ENCODE measurements at regions not wholly inside any gene's neighbourhood (a gene's known extent, or its start where the extent isn't known, plus 50 kb on each side); places are given as distances from the start of the nearest gene placed in this dataset.

DNA sequence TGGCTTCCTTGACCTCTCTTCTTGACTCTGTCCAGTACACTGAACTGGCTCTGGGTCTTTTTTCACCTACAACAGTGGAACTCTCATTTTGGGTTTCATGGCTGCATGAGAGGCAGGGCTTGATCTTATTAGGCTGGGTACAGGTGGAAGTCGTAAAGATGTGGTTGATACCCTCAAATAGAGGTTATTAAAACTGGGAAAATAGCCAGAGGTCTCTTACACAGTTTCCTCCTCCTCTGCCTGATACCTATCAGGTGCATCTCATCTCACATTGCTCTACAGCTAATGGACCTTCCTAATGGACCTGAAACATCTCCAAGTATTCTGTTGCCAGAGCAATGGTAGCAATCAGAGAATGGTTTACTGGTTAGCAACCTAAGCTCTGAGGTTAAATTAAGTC is 231.8 kb downstream of the ETAA1 start:
- Mint-ChIP-seq H3K9me3 (peaks cover 2% of the 10 kb centered on the region), H3K27ac (no peak overlapping the region), H3K4me1 (no peaks in the 10 kb centered on the region), H3K36me3 (no peaks in the 10 kb centered on the region), H3K4me3 (no peak overlapping the region), H3K27me3 (peaks cover 8% of the 10 kb centered on the region)
- ATAC-seq (ENCODE audit: low read depth) = no peak
- no peak for DNase-seq (ENCODE audit: low spot score in 2 of 2)

DNA sequence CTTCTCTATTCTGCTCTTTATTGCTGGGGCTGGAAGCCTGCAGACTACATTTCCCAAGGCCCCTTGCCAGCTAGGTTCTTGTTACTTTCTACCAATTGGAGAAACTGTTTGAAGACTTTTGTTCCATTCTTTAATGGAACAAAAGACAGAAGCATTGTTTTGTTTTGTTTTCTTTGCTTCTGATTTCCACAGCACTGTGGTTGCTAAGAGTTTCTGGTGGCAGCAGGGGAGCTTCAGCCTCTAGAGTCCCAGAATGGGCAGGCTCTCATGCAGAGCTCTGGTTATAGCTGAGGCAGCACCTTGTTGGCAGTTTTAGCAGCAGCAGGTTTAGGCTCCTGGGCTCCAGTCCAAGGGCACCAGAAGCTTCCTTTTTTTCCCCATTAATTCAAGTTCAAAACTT is 234.3 kb downstream of the ETAA1 start:
- Mint-ChIP-seq H3K4me3 (no peak overlapping the region), H3K36me3 (no peaks in the 10 kb centered on the region), H3K27ac (no peak overlapping the region), H3K27me3 (peaks cover 5% of the 10 kb centered on the region), H3K4me1 (no peaks in the 10 kb centered on the region), H3K9me3 (peaks cover 3% of the 10 kb centered on the region)
- no peak for ATAC-seq (ENCODE audit: low read depth)
- DNase-seq (ENCODE audit: low spot score in 2 of 2) = no peak

DNA sequence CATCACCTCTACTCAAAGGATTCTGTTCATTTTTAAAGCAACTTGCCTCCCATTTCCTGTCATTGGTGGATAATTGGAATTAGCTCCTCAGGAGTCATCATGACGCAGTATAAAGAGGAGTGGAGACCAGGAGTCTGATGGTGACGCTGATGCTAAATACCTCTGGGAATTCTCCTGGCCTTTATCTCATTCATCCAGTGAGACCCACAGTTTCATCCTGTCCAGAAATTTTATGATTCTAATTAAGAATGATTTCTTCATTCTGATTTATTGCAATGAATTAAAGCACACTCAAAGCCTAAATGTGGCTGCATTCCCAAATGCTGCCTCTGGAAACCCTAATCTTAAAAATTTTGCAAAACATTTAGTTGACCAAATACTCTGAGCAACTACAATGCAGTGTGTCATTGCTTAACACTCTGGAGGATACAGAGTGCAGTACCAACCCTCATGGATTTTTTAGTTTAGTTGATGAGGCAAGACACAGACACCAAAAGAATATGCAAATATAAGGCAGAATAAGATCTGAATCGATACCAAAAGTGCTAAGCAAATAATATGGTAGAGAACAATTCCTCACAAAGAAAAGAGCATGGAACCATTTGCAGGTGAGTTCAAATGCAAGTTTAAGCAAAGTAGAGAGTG is 236.2 kb downstream of the ETAA1 start:
- Mint-ChIP-seq H3K4me1 (no peaks in the 10 kb centered on the region), H3K4me3 (no peak overlapping the region), H3K27ac (peak overlapping the region; percentile 36), H3K27me3 (peaks cover 7% of the 10 kb centered on the region), H3K9me3 (peaks cover 3% of the 10 kb centered on the region), H3K36me3 (no peaks in the 10 kb centered on the region)
- ATAC-seq (ENCODE audit: low read depth) (no peak), DNase-seq (ENCODE audit: low spot score in 2 of 2) (no peak)

DNA sequence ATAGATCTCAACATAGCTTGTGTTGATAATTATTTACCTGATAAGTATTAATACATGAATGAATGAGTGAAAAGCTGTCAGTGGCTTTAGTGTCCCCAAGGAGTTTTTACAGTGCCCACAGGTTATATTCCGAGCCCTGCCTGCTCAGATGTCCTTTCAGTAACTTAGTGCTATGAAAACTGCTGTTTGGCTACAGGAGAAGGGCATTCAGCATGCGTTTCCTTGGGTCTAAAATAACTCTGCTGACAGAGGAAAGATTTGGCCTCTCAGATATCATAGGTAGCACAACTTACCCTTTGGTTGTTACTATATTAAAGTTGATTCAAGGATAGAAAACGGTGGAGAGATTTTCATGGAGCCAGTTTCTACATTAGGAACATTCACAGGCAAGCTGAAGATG is 241.0 kb downstream of the ETAA1 start:
- peaks cover 1% of the 10 kb centered on the region for H3K9me3 Mint-ChIP-seq
- H3K27ac Mint-ChIP-seq = no peak overlapping the region
- H3K36me3 Mint-ChIP-seq = no peaks in the 10 kb centered on the region
- H3K4me3 Mint-ChIP-seq = no peak overlapping the region
- ATAC-seq (ENCODE audit: low read depth) = no peak
- H3K4me1 Mint-ChIP-seq = no peaks in the 10 kb centered on the region
- H3K27me3 Mint-ChIP-seq = peaks cover 7% of the 10 kb centered on the region
- no peak for DNase-seq (ENCODE audit: low spot score in 2 of 2)

DNA sequence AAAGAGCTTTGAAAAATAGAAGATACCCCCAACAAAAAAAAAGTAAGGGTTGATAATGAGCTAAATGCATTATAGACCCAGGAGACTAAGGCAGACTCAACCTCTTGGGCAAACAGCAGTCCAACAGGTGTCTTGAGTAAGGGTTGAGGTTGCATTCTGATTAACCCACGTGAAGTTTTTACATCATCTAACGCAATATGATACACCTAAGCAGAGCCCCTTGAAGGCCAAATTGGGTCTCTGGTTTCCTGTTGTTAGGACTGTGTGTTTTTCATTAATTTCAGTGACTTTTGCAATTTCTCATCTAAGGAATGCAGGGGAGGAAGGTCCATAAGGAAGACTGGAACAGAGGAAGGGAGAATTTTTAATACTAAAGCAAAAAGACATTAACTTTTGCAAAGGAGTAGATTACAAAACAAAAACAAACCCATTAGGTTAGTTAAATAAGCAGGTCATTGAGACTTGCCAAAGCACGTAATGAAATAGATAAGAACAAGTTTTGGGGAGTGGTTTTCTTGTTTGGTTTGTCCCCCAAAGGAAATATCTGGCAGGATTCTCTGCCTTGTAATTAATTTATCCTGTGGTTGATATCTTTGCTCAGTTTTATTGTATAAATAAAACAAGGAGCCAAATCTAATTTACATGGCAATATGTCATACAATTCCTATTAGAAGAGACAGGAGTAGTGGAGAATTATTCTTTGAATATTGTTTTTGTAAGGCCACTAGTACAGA is 244.3 kb downstream of the ETAA1 start:
- ATAC-seq (ENCODE audit: low read depth) = no peak

DNA sequence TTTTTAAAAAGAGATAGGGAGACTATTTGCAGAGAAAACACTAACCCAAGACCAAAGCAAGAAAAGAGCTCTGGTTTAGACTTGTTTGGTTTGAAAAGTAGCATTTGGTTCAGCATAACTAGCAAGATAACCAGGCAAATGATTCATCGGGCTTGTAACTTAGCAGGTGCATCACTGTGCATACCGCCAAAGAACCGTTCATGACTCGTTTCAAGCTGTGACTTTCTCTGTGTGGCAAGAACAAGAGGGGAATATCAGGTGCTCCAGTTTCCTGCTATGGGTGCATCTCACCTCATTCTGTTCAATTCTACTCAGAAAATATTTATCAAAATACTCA is 244.9 kb downstream of the ETAA1 start:
- no peak for ATAC-seq (ENCODE audit: low read depth)
- no peaks in the 10 kb centered on the region for H3K4me1 Mint-ChIP-seq
- peaks cover 5% of the 10 kb centered on the region for H3K9me3 Mint-ChIP-seq
- DNase-seq (ENCODE audit: low spot score in 2 of 2) = no peak
- no peaks in the 10 kb centered on the region for H3K36me3 Mint-ChIP-seq
- no peak overlapping the region for H3K4me3 Mint-ChIP-seq
- H3K27ac Mint-ChIP-seq = no peak overlapping the region
- H3K27me3 Mint-ChIP-seq = peaks cover 5% of the 10 kb centered on the region

More for the DNA sequence above, 244.3 kb downstream of the ETAA1 start:
- Mint-ChIP-seq H3K36me3 (no peaks in the 10 kb centered on the region), H3K27ac (no peak overlapping the region), H3K27me3 (peaks cover 5% of the 10 kb centered on the region), H3K4me1 (no peaks in the 10 kb centered on the region), H3K9me3 (peaks cover under 1% of the 10 kb centered on the region), H3K4me3 (no peak overlapping the region)
- DNase-seq (ENCODE audit: low spot score in 2 of 2) = no peak

DNA sequence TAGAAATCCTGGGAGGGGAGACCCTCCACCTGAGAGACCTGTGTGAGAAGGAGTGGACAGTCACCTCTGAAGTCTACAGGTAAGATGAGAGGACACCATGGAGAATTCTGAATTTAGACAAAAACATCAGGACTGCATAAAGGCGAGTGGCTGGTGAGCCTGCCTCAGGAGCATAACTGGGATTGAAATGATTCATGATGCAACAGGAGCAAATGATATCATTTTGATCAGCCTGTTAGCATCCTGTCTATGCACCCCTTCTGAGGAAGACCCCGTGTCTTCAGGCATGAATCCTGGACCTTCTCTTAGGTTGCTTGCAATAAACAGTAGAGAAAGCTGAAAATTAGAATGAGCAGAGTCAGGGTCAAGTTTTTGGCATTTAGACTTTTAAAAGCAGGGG is 245.8 kb downstream of the ETAA1 start:
- H3K9me3 Mint-ChIP-seq = peaks cover 5% of the 10 kb centered on the region
- no peak overlapping the region for H3K27ac Mint-ChIP-seq
- H3K27me3 Mint-ChIP-seq = peaks cover 4% of the 10 kb centered on the region
- no peaks in the 10 kb centered on the region for H3K36me3 Mint-ChIP-seq
- H3K4me3 Mint-ChIP-seq = no peak overlapping the region
- DNase-seq (ENCODE audit: low spot score in 2 of 2) (no peak), ATAC-seq (ENCODE audit: low read depth) (no peak)
- H3K4me1 Mint-ChIP-seq = no peaks in the 10 kb centered on the region

DNA sequence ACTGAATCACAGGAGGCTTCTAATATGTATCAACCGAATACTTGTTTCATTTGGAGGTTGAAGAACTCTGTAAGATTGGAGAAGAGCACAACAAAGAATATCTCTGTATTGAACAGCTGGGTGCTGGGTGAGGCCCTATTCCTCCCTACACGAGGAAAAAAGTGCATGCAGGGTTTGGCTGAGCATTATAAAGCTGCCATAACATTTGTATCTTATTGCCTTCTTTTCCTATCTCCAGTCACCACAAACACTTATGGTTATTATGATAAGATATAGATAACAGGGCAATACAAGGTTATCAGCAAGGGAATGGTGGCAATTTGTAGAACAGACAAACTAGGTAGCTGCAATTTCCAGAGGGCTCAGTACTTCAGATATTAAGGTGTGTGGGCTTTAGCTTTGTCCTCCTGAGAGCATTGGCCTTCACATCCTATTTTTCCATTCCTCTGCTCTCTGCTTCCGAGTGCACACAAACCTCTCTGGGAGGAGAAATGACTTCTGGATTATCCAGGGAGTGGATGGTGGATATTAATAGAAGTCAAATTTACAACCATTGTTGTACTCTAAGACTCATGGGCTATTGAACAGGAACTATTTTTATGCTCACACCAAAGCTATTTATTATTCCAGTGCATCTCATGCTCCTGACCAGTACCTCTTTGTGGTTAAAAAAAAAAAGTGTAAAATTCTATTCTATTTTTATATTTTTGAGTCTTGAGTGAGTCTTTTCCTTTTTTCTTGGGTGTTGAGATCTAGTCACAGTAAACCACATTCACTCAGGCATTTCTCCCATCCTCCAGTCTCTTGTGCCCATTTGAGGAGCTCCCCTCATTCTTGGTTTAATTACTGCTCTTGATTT is 248.4 kb downstream of the ETAA1 start:
- H3K4me3 Mint-ChIP-seq = no peak overlapping the region
- DNase-seq (ENCODE audit: low spot score in 2 of 2) = no peak
- H3K27me3 Mint-ChIP-seq = no peaks in the 10 kb centered on the region
- ATAC-seq (ENCODE audit: low read depth) = no peak
- no peaks in the 10 kb centered on the region for H3K36me3 Mint-ChIP-seq
- peaks cover 5% of the 10 kb centered on the region for H3K9me3 Mint-ChIP-seq
- no peaks in the 10 kb centered on the region for H3K4me1 Mint-ChIP-seq
- no peak overlapping the region for H3K27ac Mint-ChIP-seq

DNA sequence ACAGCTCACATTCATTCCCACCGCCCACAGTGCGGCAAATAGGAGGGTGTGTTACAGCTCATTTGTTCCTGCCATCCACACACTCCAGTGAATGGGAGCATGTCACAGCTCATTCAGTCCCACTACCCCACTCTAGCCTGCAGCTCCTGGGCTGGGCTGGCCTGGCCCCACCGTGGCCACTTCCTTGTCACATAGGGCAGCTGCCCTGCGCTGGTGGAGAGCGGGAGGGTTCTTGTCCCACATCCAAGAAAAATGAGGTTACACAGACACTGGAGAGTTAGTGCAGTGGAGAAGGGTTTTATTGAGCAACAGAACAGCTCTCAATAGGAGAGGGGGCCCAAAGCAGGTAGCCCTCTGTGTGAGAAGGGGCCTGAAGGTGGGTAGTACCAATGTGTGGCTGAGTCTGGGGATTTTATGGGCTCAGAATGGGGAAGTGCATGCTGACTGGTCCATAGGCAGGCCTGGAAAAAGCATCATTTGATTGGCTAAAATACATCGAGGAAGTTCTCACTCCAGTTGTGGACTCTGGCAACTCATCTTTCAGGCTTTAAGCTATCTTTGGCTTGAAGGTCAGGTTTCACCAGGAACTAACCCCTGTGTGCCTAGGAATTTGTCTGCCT is 249.7 kb downstream of the ETAA1 start:
- H3K36me3 Mint-ChIP-seq = no peaks in the 10 kb centered on the region
- H3K27ac Mint-ChIP-seq = no peak overlapping the region
- ATAC-seq (ENCODE audit: low read depth) (no peak), DNase-seq (ENCODE audit: low spot score in 2 of 2) (no peak)
- H3K4me1 Mint-ChIP-seq = no peaks in the 10 kb centered on the region
- no peaks in the 10 kb centered on the region for H3K27me3 Mint-ChIP-seq
- H3K4me3 Mint-ChIP-seq = no peak overlapping the region
- peaks cover 5% of the 10 kb centered on the region for H3K9me3 Mint-ChIP-seq

DNA sequence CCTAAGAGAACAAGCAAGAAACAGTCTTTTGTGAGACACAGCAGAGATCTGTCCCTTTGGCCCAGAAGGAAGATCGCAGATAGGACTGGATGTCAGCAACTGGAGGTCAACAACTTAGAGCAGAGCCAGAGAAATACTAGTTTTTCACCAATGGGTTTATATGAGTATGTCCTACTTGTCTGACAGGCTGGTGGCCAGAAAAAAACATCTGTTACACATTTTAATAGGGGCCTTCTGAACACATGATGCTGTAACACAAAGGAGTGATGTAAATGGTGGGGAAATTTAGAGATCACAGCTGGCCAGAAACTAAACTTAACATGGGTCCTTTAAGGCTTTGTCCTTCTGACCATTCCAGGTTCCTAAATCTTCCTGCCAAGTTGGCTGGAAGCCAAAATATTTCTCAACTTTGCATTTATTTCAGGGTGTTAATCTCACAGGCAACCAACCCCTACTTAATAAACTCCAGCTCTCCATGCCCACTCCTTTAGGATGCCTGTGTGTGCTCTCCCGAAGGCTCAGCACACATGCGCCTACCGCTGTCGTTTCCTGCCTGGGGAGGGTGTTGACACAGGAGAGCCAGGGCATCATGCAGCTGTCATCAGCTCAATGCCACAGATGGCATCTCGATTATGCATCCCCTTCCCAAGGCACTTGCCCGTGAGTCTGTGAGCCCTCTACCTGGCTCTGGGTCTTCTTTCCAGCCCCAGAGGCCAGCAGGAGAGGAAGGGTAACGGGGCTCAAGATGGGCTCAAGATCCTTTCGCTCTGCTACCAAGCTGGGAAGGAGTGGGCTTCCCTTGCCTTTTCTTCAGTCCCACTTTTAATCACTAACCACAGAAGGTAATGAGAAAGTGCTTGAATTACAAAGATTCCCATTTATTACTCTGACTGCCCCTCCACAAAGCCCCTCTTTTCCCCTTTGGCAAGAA is 252.5 kb downstream of the ETAA1 start:
- ATAC-seq (ENCODE audit: low read depth) = no peak
- Mint-ChIP-seq H3K4me3 (no peak overlapping the region), H3K27me3 (no peaks in the 10 kb centered on the region), H3K27ac (no peak overlapping the region), H3K9me3 (peaks cover 7% of the 10 kb centered on the region), H3K36me3 (no peaks in the 10 kb centered on the region), H3K4me1 (no peaks in the 10 kb centered on the region)
- no peak for DNase-seq (ENCODE audit: low spot score in 2 of 2)

DNA sequence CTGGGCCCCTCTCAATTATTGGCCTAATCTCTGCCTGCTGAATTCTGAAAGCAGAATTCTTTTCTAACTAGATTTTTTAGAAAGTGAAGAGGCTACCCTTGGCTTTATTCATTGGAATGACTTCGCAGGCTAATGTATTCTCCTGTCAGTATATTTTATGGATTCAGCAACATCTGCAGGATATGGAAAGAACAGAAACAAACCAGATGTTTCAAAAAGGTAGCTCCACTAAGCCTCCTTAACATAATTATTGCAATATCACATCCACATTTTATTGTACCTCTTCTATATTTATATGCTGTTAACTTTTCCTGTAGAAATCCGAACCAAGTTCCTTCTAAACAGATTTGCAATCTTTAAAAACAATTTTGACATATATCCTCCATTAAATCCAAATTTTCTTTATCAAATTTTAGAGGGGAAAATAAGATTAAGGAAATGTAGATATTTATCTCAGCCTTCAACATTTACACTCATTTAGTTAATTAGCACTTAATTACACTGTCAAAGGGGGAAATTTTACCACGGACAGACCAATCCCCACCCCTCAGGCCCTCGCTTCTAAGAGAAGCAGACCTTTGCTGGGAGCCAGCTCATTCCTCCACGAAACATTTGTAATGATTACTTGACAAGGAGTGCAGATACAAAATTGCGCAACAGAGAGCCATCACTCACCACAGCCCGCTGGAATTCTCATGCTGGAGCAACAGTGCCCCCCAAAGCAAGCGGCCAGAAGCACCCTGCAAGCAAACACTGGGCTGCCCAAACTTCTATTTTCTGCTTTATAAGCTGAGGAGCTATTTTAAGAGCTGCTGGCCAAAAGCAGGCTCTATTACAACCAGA is 253.4 kb downstream of the ETAA1 start:
- ATAC-seq (ENCODE audit: low read depth) = no peak
- peaks cover 8% of the 10 kb centered on the region for H3K9me3 Mint-ChIP-seq
- no peaks in the 10 kb centered on the region for H3K27me3 Mint-ChIP-seq
- H3K4me1 Mint-ChIP-seq = no peaks in the 10 kb centered on the region
- no peak for DNase-seq (ENCODE audit: low spot score in 2 of 2)
- no peaks in the 10 kb centered on the region for H3K36me3 Mint-ChIP-seq
- H3K27ac Mint-ChIP-seq = no peak overlapping the region
- H3K4me3 Mint-ChIP-seq = no peak overlapping the region

DNA sequence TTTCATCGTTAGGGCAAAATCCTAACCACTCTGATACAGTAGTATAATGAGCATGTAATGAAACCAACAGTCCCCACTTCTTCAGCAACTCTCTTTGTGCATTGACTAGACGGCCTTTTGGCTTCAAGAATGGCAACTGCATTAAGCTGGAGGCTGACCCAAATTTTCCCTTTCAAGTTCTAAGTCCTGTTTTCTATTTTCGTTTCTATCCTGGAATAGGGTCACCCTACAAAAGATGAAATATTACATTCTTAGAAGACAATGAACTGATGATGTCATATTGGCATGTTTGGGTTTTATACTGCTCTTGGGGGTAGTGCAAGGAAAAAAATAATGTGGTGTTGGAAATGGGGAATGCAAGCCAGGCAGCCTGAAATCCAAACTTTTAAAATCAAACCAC is 254.4 kb downstream of the ETAA1 start:
- H3K36me3 Mint-ChIP-seq = no peaks in the 10 kb centered on the region

DNA sequence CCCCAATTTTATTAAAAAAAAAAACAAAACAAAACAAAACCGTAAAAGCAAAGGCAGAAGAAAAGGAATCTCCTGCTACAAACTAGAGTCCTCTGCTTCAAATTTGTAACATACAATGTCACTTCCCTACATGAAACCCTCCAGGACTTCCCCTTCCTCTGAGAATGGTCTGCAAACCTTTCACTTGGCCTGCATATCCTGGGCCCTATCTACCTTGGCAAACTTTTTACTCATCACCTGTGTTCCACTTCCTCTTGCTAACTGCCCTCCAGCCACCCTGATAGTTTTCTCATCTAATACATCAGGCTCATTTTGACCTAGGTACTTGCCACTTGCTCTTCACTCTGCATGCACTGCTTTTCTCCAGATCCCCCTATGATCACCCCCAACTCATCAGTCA is 255.5 kb downstream of the ETAA1 start:
- Mint-ChIP-seq H3K4me1 (no peaks in the 10 kb centered on the region), H3K27ac (no peak overlapping the region), H3K9me3 (peaks cover 3% of the 10 kb centered on the region), H3K4me3 (no peak overlapping the region), H3K27me3 (no peaks in the 10 kb centered on the region), H3K36me3 (no peaks in the 10 kb centered on the region)
- ATAC-seq (ENCODE audit: low read depth) (no peak), DNase-seq (ENCODE audit: low spot score in 2 of 2) (no peak)

More for the DNA sequence above, 254.4 kb downstream of the ETAA1 start:
- ATAC-seq (ENCODE audit: low read depth) (no peak), DNase-seq (ENCODE audit: low spot score in 2 of 2) (no peak)
- no peak overlapping the region for H3K4me3 Mint-ChIP-seq
- no peaks in the 10 kb centered on the region for H3K27me3 Mint-ChIP-seq
- H3K9me3 Mint-ChIP-seq = peaks cover 7% of the 10 kb centered on the region
- no peak overlapping the region for H3K27ac Mint-ChIP-seq
- no peaks in the 10 kb centered on the region for H3K4me1 Mint-ChIP-seq
